H1 (cell line): ENCODE measurements at regions not wholly inside any gene's neighbourhood (a gene's known extent, or its start where the extent isn't known, plus 50 kb on each side); places are given as distances from the start of the nearest gene placed in this dataset.

Experiments used
- CTCF ChIA-PET: fragments of 300-600 bp; sonication (Branson Sonifier 250); formaldehyde crosslinking; loops from one replicate; lab custom pipeline; 2021; ENCODE audit not compliant: partially characterized antibody; lab: Charles Lee
- POLR2A ChIA-PET: fragments of 300-600 bp; sonication (Branson Sonifier 250); formaldehyde crosslinking; loops from one replicate; lab custom pipeline; 2021; ENCODE audit warnings: inconsistent platforms; ENCODE audit not compliant: partially characterized antibody; lab: Charles Lee
- DNase-seq, 2 experiments: peaks; one replicate each; pipeline versions ENCODE4 v3.0.0 to v3.0.0-alpha.2; 2010 to 2022; ENCODE audit warnings: low spot score in 2 of 2, low read depth in 1 of 2, mixed read lengths in 1 of 2
- FAIRE-seq: peaks from 2 replicates; lab custom pipeline; 2011; peaks lifted over from hg19 to GRCh38; lab: Jason Lieb, UNC
- H2AFZ ChIP-seq: 2 replicates; pipeline ENCODE4 v1.8.1; 2012; ENCODE audit warnings: low read length, inconsistent platforms
- H2AK5ac ChIP-seq: 2 replicates; pipeline ENCODE4 v1.6.1; 2013; ENCODE audit warnings: low read depth, low read length
- H2BK120ac ChIP-seq: replicated peaks from 2 replicates; pipeline ENCODE3; 2013; ENCODE audit warnings: low read depth, low read length, inconsistent platforms
- H2BK12ac ChIP-seq: 2 replicates; pipeline ENCODE4 v1.6.1; 2013; ENCODE audit warnings: low read depth, low read length
- H2BK15ac ChIP-seq: 2 replicates; pipeline ENCODE4 v1.6.1; 2013; ENCODE audit warnings: low read length
- H2BK20ac ChIP-seq: 2 replicates; pipeline ENCODE4 v1.6.1; 2013; ENCODE audit warnings: low read length
- H2BK5ac ChIP-seq: 2 replicates; pipeline ENCODE4 v1.6.1; 2013; ENCODE audit warnings: low read depth, low read length
- H3K14ac ChIP-seq: 2 replicates; pipeline ENCODE4 v1.6.1; 2013; ENCODE audit warnings: inconsistent platforms; ENCODE audit not compliant: insufficient read length
- H3K18ac ChIP-seq: 2 replicates; pipeline ENCODE4 v1.6.1; 2013; ENCODE audit warnings: low read length; ENCODE audit errors: extremely low read depth
- H3K23ac ChIP-seq: 2 replicates; pipeline ENCODE4 v1.6.1; 2013; ENCODE audit warnings: inconsistent platforms; ENCODE audit not compliant: insufficient read length
- H3K23me2 ChIP-seq: 2 replicates; pipeline ENCODE4 v1.6.1; 2013; ENCODE audit warnings: low read depth, low read length
- H3K27ac ChIP-seq: 2 replicates; pipeline ENCODE4 v1.6.1; 2011; ENCODE audit warnings: low read depth, low read length, inconsistent platforms
- H3K27me3 ChIP-seq, 4 experiments: replicated peaks in 1 of 4; 1 replicate in 1 of 4; 2 replicates in 3 of 4; pipeline versions ENCODE4 v1.6.1 to v1.8.1; 2011 to 2013; ENCODE audit warnings: low read length in 3 of 4, mild to moderate bottlenecking in 3 of 4, inconsistent platforms in 2 of 4, mixed read lengths in 2 of 4, moderate library complexity in 1 of 4; ENCODE audit not compliant: control insufficient read depth in 3 of 4, insufficient read depth in 3 of 4; ENCODE audit errors: extremely low read depth in 1 of 4
- H3K36me3 ChIP-seq, 4 experiments: 2 replicates each; pipeline versions ENCODE4 v1.6.1 to v1.8.1; 2011 to 2013; ENCODE audit warnings: mild to moderate bottlenecking in 4 of 4, low read length in 3 of 4, moderate library complexity in 2 of 4, control low read depth in 1 of 4, inconsistent platforms in 1 of 4; ENCODE audit not compliant: insufficient read depth in 4 of 4, control insufficient read depth in 2 of 4
- H3K4ac ChIP-seq: replicated peaks from 2 replicates; pipeline ENCODE3; 2013; ENCODE audit warnings: low read length, low read depth, mixed read lengths, inconsistent platforms; ENCODE audit not compliant: insufficient read length
- H3K4me1 ChIP-seq, 4 experiments: replicated peaks in 1 of 4; 1 replicate in 1 of 4; 2 replicates in 3 of 4; pipeline versions ENCODE4 v1.6.1 to v1.8.1; 2011 to 2013; ENCODE audit warnings: low read length in 3 of 4, inconsistent platforms in 2 of 4, mixed read lengths in 1 of 4; ENCODE audit not compliant: insufficient read depth in 4 of 4, control insufficient read depth in 3 of 4
- H3K4me2 ChIP-seq, 2 experiments: 2 replicates each; pipeline versions ENCODE4 v1.6.1 to v1.8.1; 2011 to 2013; ENCODE audit warnings: low read depth in 2 of 2, low read length in 2 of 2, control low read depth in 1 of 2, inconsistent platforms in 1 of 2, mild to moderate bottlenecking in 1 of 2; ENCODE audit not compliant: insufficient read depth in 1 of 2
- H3K4me3 ChIP-seq, 4 experiments: fragments of 200-600, 300-600 bp in 1 of 4; sonication (generic), shearing (Covaris generic), sonication (Bioruptor Twin) in 1 of 4; 2 replicates each; pipeline versions ENCODE4 v1.5.1 to v1.8.1; 2011 to 2016; ENCODE audit warnings: low read length in 4 of 4, low read depth in 3 of 4, control low read depth in 2 of 4, inconsistent platforms in 2 of 4, mild to moderate bottlenecking in 2 of 4, mixed read lengths in 1 of 4, moderate library complexity in 1 of 4; ENCODE audit not compliant: insufficient read depth in 2 of 4; ENCODE audit errors: extremely low read depth in 1 of 4
- H3K56ac ChIP-seq: replicated peaks from 2 replicates; pipeline ENCODE3; 2013; ENCODE audit warnings: low read depth, mild to moderate bottlenecking, mixed read lengths, low read length, inconsistent platforms; ENCODE audit not compliant: insufficient read length
- H3K79me1 ChIP-seq: 2 replicates; pipeline ENCODE4 v1.6.1; 2013; ENCODE audit warnings: low read depth, low read length, control low read depth
- H3K79me2 ChIP-seq, 2 experiments: 2 replicates each; pipeline versions ENCODE4 v1.6.1 to v1.8.1; 2012 to 2013; ENCODE audit warnings: low read length in 2 of 2, mild to moderate bottlenecking in 2 of 2, inconsistent platforms in 1 of 2; ENCODE audit not compliant: insufficient read depth in 2 of 2, control insufficient read depth in 1 of 2
- H3K9ac ChIP-seq, 4 experiments: replicated peaks in 1 of 4; 1 replicate in 1 of 4; 2 replicates in 3 of 4; pipeline versions ENCODE4 v1.6.1 to v1.8.1; 2011 to 2013; ENCODE audit warnings: low read depth in 3 of 4, low read length in 3 of 4, control low read depth in 2 of 4, mild to moderate bottlenecking in 2 of 4, moderate library complexity in 2 of 4, inconsistent platforms in 1 of 4; ENCODE audit errors: extremely low read depth in 1 of 4
- H3K9me3 ChIP-seq, 2 experiments: 2 replicates each; pipeline versions ENCODE4 v1.6.1 to v1.8.1; 2012 to 2013; ENCODE audit warnings: mild to moderate bottlenecking in 2 of 2, moderate library complexity in 2 of 2, control low read depth in 1 of 2, inconsistent platforms in 1 of 2, low read depth in 1 of 2, low read length in 1 of 2, mixed read lengths in 1 of 2; ENCODE audit not compliant: insufficient read depth in 2 of 2
- H4K20me1 ChIP-seq, 2 experiments: replicated peaks in 1 of 2; 2 replicates each; pipeline versions ENCODE3 to v1.8.1; 2011 to 2013; ENCODE audit warnings: inconsistent platforms in 2 of 2, low read length in 2 of 2, mild to moderate bottlenecking in 1 of 2; ENCODE audit not compliant: insufficient read depth in 2 of 2, control insufficient read depth in 1 of 2
- H4K5ac ChIP-seq: 2 replicates; pipeline ENCODE4 v1.6.1; 2013; ENCODE audit warnings: low read length, low read depth, mixed read lengths, inconsistent platforms; ENCODE audit not compliant: insufficient read length
- H4K8ac ChIP-seq: 2 replicates; pipeline ENCODE4 v1.8.0; 2013; ENCODE audit warnings: mild to moderate bottlenecking, moderate library complexity, low read length, inconsistent platforms; ENCODE audit not compliant: insufficient read depth; ENCODE audit errors: extremely low read depth
- H4K91ac ChIP-seq: replicated peaks from 2 replicates; pipeline ENCODE3; 2013; ENCODE audit warnings: low read length, mixed read lengths, inconsistent platforms; ENCODE audit not compliant: insufficient read length
- CHD2 ChIP-seq: IDR thresholded peaks from 2 replicates; pipeline ENCODE4 v1.6.1; 2012; ENCODE audit warnings: low read length, improper control_type of control experiment
- JUN ChIP-seq: IDR thresholded peaks from 2 replicates; pipeline ENCODE4 v1.6.1; 2011; ENCODE audit warnings: low read depth, mild to moderate bottlenecking, improper control_type of control experiment, low read length
- KDM1A ChIP-seq: fragments of 200-600, 300-600 bp; sonication (generic); IDR thresholded peaks from 2 replicates; pipeline ENCODE4 v1.7.1; 2016; ENCODE audit warnings: mild to moderate bottlenecking, low read length, borderline replicate concordance
- NANOG ChIP-seq: IDR thresholded peaks from 2 replicates; pipeline ENCODE4 v1.6.1; 2011; ENCODE audit warnings: low read length, low read depth, mild to moderate bottlenecking, inconsistent platforms; ENCODE audit not compliant: insufficient read depth, poor library complexity, severe bottlenecking
- RAD21 ChIP-seq, 2 experiments: IDR thresholded peaks in 1 of 2; conservative IDR thresholded peaks in 1 of 2; 2 replicates each; pipeline ENCODE4 v1.6.1; 2011; ENCODE audit warnings: low read depth in 2 of 2, low read length in 2 of 2, improper control_type of control experiment in 1 of 2, inconsistent platforms in 1 of 2, mild to moderate bottlenecking in 1 of 2, moderate library complexity in 1 of 2
- RBBP5 ChIP-seq: IDR thresholded peaks from 2 replicates; pipeline ENCODE4 v1.7.1; 2012; ENCODE audit warnings: low read depth, mild to moderate bottlenecking, inconsistent platforms, low read length, moderate library complexity, borderline replicate concordance
- SIX5 ChIP-seq: IDR thresholded peaks from 2 replicates; pipeline ENCODE4 v1.6.1; 2011; ENCODE audit warnings: mild to moderate bottlenecking, low read depth, low read length
- SRF ChIP-seq: IDR thresholded peaks from 2 replicates; pipeline ENCODE4 v1.6.1; 2011; ENCODE audit warnings: mild to moderate bottlenecking, low read depth, low read length, moderate library complexity
- SUZ12 ChIP-seq: fragments of 200-600 bp; sonication (generic); IDR thresholded peaks from 2 replicates; pipeline ENCODE4 v1.6.1; 2012; ENCODE audit warnings: mild to moderate bottlenecking, inconsistent platforms, low read length, moderate library complexity, mixed read lengths
- TCF12 ChIP-seq: IDR thresholded peaks from 2 replicates; pipeline ENCODE4 v1.6.1; 2011; ENCODE audit warnings: low read depth, mild to moderate bottlenecking, low read length
- YY1 ChIP-seq: IDR thresholded peaks from 2 replicates; pipeline ENCODE4 v1.6.1; 2011; ENCODE audit warnings: low read depth, mild to moderate bottlenecking, low read length
- WGBS, 2 experiments: shearing (Covaris generic) in 1 of 2; methylation state at CpG; one replicate each; pipeline versions ENCODE4 v1.1.6 to v1.1.7; 2013 to 2015; ENCODE audit warnings: low lambda C conversion rate in 2 of 2, mixed read lengths in 2 of 2, inconsistent platforms in 1 of 2, low coverage in 1 of 2, missing lambda C conversion rate in 1 of 2; ENCODE audit not compliant: insufficient replicate concordance in 2 of 2, insufficient coverage in 1 of 2, insufficient read length in 1 of 2; ENCODE audit errors: extremely low coverage in 1 of 2, missing lambda C conversion rate in 1 of 2; 5-methylcytosine and 5-hydroxymethylcytosine counted together

DNA sequence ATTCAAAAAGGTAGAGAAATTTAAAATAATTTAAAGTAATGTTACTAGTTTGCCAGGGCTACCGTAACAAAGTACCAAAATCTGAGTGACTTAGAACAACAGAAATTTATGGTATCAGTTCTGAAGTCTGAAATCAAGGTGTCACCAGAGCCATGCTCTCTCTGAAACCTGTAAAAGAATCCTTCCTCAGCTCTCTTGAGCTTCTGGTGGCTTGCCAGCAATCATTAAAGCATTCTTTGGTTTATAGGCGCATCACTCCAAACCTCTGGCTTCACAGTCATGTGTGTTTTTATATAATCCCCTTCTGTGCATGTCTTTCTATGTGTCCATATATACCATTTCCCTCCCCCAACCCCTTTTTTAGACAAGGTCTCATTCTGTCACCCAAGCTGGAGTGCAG, 220.3 kb downstream of the COX7C start:
- no peak overlapping the region for H2BK15ac ChIP-seq
- H3K23me2 ChIP-seq = no peaks in the 10 kb centered on the region
- no peak overlapping the region for H2BK5ac ChIP-seq
- no peak overlapping the region for H3K27ac ChIP-seq
- TF ChIP-seq NANOG = no peak
- no peak for TF ChIP-seq SIX5
- no peak for TF ChIP-seq JUN
- no peak for TF ChIP-seq YY1
- no peak for TF ChIP-seq TCF12
- TF ChIP-seq KDM1A = no peak
- TF ChIP-seq RAD21 (IDR thresholded peaks at IDR 0.05 in 1 of 2, conservative IDR thresholded peaks at IDR 0.05 in 1 of 2; ENCODE audit: low read depth in 2 of 2, low read length in 2 of 2) = no peak
- no peak for TF ChIP-seq CHD2
- TF ChIP-seq SRF = no peak
- no peak for TF ChIP-seq RBBP5
- no peak for TF ChIP-seq SUZ12
- no peak overlapping the region for H3K4me3 ChIP-seq
- no peak overlapping the region for H3K9ac ChIP-seq
- no peaks in the 10 kb centered on the region for H3K9me3 ChIP-seq
- no peaks in the 10 kb centered on the region for H3K27me3 ChIP-seq
- no peaks in the 10 kb centered on the region for H3K36me3 ChIP-seq
- no peak overlapping the region for H3K23ac ChIP-seq
- H2AK5ac ChIP-seq = no peak overlapping the region
- DNase-seq = no peak
- H3K4me1 ChIP-seq = no peaks in the 10 kb centered on the region
- POLR2A ChIA-PET = no interaction called here
- H3K18ac ChIP-seq = no peak overlapping the region
- no peaks in the 10 kb centered on the region for H3K79me2 ChIP-seq
- no peak overlapping the region for H4K8ac ChIP-seq
- H2BK120ac ChIP-seq = no peak overlapping the region
- no peak overlapping the region for H4K5ac ChIP-seq
- H4K91ac ChIP-seq = no peak overlapping the region
- H2BK12ac ChIP-seq = no peak overlapping the region
- H2BK20ac ChIP-seq = no peak overlapping the region
- H3K79me1 ChIP-seq = no peaks in the 10 kb centered on the region
- no peak for FAIRE-seq
- H3K4me2 ChIP-seq = no peak overlapping the region
- no peak overlapping the region for H3K4ac ChIP-seq
- H2AFZ ChIP-seq = no peak overlapping the region
- H4K20me1 ChIP-seq = no peaks in the 10 kb centered on the region
- 100% methylated on average over 2 of the region's 2 CpGs; no CpG with 5 or more reads in 1 of the 2 experiments for WGBS, 2 experiments
- no peak overlapping the region for H3K56ac ChIP-seq
- CTCF ChIA-PET = no interaction called here
- no peak overlapping the region for H3K14ac ChIP-seq
